CD4-positive, alpha-beta T cell treated with Interferon alpha-2 for 1 hour (primary cell): ENCODE measurements at regions not wholly inside any gene's neighbourhood (a gene's known extent, or its start where the extent isn't known, plus 50 kb on each side); places are given as distances from the start of the nearest gene placed in this dataset.

Experiments used
- DNase-seq, 2 donors: peaks; one replicate each; pipeline ENCODE4 v3.0.0-alpha.2; 2020 to 2022

DNA sequence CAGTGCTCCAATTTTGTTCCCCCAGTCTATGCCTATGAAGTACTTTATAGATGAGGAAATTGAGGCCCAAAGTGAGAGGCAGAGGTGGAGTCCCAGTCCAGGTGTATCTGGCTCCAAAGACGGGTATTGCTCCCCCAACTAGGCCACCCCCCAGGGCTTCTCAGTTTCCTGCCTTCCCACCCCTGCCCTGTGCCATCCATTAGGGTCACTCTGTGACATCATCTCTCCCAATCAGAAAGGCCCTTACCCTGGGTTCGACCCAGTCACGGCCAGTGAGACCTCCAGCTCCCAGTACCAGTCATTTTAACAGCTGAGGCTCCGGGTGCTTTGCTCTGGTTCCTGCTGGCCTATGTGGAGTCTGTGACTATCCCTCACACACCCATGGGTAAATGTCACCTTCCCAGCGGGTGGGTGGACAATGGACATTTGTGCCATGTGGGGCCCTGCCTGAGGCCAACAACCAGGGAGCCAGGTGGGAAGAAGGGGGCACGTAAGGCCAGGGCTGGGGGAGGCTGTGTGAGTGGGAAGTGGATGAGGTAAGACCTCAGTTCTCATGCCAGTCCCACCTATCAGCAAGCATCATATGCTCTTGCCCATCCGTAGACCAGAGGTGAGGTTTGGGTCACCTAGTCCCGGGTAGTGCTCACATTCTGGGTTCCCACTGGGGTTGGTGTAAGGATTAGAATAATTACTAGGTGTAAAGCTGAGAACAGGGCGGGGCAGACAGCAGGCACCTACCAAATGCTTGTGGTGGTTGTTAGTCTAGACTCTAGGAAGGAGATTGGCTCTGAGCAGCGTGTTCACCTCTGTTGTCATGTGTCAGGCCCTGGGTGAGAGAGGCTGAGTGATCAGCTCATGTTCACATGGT, 685.9 kb downstream of the MATN1 start:
- DNase-seq, result no peak

DNA sequence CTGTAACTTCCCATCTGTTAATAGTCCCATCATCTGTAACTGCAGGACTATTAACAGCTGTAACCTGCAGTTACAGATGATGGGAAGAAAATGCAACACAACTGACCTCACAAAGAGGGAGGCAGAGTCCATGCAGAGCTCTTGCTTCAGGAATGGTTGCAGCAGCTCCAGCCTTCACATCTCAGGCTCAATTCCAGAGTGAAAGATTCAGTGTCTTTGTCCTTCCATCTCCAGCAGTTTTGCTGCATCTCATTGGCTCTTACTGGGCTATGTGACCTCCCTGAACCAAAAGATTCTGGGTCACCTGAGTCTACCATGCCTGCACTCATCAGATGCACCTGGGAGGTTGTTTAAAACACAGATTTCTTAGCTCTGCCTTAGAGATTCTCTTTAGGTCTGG, 686.7 kb downstream of the MATN1 start:
- no peak for DNase-seq

DNA sequence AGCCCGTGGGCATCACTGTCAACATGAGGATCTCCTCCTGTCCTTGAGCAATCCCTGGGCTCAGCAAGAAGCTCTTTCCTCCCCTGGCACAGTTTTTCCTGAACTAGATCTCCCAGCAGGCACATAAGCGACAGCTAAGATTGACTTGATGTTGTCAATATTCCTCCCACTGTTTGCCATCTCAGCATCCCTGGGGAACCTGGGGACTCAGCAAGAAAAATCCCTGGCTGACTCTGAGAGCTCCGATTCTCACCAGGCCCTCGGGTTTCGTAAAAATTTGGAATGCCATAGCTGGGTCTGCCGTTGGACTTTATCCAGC, 687.2 kb downstream of the MATN1 start:
- no peak for DNase-seq

DNA sequence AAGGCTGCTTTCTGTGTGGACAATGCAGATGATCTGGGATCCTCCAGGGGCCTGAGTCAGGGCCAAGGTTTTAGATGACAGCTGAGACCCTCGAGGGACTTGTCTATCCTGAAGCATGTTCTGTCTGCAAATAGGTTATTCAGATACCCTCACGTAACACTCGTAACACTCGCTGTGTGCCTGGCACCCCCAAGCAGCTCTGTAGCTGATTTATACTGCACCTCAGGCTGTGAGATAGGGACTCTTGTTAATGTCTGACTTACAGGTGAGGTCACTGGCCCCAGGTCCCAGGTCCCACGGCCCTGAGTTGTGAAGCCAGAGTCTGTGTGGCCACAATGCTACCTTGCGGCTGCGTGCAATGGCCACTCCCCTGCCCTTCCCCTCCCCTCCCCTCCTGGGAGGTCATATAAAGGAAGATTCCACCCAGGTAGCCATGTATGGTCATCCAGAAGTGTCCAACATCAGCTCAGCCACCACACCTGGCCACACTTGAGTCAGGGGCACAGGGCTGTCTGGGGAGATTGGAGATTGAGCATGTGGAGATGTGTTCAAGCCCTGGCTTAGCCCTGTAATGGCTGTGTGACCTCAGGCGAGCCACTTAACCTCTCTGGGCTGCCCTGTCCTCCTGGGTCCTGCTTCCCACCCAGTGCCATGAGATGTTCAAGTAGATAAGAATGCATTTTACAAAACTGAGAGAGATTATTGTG, 687.7 kb downstream of the MATN1 start:
- no peak for DNase-seq

DNA sequence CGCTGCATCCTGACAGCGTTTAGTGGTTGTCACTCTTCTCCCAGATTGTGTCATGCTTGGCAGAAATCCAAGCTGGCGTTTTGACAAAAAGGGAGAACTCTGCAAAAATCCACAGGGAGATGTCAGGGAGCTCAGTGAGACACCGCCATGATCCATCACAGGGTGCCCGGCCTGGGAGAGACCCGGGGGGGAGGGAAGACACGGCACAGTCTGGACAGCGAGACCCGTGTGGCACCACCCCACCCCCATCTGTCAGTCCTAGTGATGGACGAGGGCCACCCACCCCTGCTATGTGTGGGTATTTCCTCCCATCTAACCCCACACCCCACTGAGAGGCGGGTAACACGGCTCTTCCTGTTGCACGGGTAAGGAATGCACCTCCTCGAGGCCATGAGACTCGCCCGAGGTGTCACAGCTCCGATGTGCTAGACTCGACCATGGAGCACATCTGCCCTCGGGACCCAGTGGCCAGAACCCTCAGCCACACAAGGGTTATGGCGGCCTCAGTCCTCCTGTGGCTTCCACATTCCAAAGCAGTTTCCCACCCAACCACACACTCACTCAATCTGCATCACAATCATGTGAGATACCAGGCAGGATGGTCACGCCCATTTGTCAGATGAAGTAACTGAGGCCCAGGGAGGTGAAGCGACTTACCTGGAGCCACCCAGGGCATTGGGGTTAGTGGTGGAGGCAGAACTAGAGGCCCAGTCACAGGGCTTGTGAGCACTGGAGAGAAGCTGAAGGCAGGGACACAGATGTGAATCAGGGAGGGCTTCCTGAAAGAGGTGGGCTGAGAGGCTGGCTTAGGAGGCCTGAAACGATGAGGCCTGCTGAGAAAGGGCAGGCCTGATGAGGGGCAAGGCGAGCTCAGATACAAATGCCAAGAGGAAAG, 688.5 kb downstream of the MATN1 start:
- no peak for DNase-seq

DNA sequence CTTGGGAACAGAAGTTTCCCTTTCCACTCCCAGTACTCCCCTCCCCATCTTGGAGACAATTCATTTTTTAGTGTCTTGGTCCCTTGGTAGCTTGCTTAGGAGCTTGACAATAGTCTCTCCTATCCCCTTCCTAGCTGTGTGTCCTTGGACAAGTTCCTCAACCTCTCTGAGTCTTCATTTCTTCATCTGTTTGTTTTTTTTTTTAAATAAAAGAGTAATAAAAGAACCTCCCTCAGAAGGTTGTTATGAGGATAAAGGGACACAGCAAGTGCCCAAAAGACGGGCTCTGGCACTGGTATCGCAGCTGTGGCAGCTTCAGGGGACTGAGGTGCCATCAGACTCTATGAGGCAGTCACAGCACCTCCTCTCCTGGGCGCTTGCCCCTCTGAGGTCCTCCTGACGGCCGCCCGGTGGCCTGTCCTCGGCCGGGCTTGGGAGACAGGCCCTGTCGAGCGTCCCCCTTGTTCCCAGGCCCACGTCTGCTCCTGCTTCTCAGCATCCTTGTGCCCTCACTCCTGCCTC, 689.2 kb downstream of the MATN1 start:
- DNase-seq, result no peak

DNA sequence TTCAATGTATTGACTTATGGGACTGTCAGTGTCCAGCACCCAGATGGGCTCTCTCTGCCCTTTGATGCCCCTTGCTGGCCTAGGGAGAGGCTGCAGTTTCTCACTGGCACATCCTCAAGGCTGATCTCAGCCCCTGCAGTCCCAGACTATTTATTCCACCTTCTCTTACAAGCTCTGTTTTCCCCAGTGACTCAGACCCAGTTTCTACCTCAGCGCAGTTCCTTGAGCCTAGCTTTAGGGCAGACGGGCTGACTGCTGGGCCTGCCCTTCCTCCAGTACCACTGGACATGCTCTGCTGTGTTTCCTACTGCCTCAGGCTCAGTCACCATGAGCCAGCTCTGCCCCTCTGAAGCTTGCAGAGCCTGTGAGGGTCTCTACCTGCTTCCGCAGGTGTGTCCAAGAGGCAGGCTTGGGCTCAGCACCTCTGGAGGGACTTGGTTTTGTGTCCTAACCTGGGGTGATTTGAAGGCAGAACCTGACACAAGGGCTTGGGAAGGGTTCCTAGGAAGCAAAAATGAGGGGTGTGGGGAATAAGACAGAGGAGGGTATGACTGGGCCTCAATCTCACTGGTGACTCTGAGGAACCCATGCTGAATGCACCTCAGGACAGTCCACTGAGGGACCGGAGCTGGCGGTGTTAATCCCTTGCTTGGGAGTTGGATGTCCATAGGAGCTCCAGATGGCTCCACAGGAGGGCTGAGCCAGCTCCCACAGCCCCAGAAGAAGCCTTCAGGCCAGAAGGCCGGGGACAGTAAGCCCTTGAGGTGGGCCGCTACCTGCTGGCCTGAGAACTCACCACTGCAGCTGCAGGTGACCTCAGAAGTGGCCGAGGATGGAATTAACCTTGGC, 689.9 kb downstream of the MATN1 start:
- DNase-seq, result no peak

DNA sequence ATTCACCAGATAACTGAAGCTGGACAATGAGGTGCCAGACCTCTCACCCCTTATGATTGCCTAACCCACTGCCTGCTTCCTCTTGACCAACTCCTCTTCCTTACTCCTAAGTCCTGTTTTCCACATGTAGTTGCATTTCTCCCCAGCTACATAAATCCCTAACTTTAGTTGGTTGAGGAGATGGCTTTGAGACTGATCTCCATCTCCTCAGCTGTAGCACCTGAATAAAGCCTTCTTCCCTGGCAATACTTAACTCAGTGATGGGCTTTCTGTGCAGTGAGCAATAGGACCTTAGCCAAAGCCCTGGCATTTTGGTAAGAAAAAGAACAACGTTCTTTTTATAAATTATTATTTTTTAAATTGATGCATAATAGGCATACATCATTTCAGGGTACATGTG, 691.1 kb downstream of the MATN1 start:
- no peak for DNase-seq

DNA sequence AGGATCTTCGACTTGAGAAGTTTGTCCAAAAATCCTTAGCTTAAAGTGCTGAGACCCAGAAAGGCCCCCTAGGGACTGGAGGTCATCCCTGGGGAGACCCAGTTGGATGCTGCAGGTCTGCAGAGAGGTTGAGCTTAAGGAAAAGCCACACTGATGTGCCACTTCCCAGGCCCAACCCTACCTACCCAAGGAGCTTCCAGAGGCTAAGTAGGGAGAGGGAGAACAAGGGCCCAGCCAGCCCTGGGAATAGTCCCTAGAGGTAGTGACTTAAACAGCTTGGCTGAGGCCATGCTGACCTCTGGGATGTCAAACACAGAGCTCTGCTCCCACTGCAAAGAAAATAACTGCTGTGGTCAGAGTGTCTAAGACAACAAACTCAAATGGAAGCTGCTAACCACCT, 693.7 kb downstream of the MATN1 start:
- no peak for DNase-seq

DNA sequence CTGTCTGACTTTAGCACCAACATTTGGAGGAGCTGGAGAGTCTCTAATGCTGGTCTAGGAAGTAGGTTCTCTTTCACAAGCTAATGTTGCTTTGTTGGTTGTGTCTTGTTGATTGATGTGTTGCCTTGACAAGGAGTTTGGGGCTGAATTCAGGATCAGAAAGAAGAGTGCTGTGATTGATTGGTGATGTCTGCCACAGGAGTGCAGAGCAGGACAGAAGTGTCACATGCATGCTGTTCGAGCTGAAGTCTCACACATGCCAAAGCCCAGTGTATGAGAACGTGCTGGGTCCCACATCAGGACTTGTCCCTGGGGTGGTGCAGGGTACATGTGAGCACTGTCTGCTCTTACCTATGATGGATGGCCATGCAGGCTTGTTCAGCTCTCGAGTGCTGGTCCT, 694.4 kb downstream of the MATN1 start:
- no peak for DNase-seq

DNA sequence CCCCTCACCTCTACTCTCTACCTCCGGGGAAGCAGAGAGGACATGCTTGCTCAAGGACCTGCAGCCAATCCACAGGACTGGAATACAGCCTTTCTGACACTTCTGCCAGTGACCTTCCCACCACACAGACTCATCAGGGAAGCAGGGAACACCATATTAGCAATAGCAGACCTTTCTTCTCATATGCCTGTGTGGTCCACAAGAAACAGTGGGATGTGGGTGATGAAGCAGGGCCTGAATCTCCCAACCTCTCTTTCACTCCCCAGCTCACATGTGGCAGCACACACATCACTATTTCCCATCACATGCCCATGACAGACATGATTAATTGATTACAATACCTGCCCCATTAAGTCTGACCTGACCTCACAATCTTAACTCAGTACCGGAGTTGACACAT, 695.1 kb downstream of the MATN1 start:
- DNase-seq, result no peak

DNA sequence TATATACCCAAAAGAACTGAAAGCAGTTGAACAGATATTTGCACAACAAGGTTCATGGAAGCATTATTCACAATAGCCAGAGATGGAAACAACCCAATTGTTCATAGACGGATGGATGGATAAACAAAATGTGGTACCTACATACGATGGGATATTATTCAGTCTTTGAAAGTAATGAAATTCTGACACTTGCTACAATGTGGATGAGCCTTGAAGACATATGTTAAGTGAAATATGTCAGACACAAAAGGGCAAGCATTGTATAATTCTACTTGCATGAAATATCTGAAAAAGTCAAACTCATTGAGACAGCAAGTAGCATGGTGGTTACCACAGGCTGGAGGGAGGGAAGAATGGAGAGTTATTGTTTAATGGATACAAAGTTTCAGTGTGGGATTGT, 696.1 kb downstream of the MATN1 start:
- no peak for DNase-seq

DNA sequence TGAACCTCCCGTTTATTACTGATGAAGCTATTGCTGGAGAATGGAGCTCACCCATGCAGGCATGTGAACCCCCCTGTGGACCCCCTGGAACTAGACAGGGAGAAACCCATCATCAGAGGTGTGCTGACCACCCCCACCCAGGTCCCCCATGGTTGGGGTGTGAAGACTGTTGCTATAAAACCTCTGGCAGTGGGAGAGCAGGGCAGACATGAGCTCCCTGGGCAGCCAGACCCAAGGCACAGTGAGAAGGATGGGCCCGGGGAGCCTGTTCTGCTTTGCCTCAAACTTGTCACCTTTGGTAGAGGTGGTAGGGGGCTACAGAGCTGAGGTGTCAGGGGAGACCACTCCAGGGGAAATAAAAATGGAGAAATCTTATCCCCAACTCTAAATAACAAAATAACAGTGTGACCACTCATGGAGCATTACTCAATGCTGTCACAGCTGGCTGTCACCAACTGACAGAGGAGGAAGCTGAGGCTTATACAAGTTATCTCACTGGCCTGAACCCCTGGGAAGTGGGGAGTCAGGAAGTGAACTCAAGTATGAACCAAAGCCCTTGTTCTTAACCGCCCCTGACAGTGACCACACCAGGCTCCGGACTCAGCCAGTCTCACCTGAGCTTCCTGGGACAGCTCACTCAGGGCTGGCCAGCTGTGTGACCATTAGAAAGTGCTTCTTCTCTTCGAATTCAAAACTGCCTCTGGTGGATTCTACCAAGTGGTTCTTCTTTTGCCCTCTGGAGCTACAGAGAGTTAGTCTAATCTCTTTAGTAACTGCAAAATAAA, 698.8 kb downstream of the MATN1 start:
- no peak for DNase-seq

DNA sequence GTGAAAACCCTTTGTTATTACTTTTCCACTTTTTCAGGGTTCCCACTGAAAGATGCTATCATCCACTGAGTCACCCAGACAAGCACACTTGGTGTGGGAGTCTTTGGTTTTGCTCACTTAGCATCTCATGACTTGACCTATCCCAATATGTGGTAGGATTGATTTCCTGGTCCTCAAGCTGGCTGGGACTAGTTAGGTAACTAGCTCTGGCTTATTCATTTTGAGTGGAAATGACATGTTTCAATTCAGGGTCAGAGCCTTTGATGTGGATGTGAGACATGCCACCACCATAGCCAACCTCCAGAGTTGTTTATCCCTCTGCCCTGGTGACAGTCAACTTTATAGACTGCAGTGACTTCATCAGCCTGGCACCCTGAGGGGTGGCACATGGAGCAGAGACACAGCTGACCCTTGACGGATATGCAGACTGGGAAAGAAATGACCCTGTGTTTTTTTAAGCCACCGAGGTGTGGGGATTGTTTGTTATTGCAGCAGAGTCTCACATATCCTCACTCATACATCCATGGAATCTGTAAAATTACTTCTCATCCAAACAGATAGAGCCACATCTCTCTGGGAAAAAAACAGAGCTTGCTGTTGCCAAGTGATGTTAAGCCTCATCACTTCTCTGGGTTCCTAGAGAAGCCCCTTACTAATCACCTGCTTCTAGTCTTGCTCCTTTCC, 699.9 kb downstream of the MATN1 start:
- DNase-seq, result no peak

DNA sequence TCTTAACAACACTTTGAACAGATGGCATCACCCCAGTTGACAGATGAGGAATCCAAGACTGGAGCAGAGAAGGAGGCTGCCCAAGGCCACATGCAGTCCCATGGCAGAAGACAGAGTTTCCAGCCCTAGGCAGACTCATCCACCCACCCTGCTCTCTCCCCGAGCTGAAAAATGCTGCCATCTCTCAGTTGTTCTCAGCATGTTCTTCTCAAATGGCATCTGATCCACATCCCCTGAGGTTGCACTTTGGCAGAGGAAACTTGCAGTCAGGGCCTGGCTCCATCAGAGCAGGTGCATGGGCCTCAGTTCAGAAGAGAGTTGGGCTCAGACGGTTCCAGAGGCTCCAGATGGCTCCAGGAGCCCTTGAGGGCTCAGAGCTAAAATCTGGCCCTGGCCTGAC, 709.4 kb downstream of the MATN1 start:
- no peak for DNase-seq

DNA sequence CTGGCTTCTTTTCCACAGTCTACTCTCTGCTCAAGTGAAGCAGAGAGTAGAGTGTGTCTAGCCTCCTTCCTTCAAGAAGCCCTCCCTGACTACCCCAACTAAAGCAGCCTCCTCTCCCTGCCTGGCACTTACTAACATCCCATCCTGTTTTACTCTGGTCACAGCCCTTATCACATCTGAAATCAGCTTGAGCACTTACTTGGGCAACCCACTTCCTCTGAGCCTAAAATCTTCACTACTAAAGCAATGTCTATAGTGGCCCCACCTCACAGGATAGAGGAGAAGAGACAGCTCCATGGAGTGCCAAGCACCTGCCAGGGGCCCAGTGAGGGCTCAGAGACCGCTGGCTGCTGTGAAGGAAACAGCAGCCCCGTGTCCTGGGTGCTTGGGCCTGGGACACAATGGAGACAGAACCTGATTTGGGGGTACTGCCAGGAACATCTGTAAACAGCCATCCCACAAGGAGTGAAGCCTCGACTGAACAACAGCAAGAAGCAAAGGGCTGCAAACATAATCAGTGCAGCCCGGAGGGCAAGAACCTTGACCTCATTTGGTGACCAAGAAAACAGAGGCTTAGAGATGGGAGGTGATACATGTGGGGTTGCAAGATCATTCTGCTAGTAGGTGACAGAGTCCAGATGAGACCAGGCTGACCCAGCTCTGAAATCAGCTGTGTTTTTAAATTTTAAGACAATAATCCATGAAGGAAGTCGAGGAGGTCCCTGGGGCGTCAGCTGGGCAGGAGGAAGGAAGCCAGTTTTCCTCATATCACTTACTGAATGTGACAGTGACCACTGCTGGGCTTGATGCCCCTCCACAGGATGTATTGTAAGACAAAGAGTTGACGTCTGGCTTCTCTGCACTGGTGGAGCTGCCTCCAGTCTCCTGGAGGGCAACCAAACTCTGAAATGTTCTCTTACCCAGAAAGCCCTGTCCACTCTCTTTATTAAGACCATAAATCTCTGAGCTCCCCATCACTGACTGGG, 710.6 kb downstream of the MATN1 start:
- DNase-seq, result no peak

DNA sequence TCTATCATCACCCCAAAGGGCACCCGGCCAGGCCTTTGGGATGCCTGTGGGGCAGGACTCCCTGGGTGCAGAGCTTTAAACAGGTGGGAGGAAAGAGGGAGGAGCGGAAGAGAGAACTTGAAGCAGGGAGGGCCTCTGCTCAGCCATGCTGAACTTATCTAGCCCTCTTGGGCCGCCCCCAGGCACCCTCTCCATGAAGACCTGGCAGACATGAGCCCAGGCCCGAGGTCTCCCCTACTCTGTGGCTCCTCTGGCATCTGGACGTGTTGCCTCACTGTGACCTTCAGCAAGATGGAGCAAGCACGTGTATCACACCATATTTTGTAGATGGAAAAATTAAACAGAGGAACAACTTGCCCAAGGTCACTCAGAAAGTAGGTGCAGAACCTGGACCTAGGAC, 711.4 kb downstream of the MATN1 start:
- no peak for DNase-seq

DNA sequence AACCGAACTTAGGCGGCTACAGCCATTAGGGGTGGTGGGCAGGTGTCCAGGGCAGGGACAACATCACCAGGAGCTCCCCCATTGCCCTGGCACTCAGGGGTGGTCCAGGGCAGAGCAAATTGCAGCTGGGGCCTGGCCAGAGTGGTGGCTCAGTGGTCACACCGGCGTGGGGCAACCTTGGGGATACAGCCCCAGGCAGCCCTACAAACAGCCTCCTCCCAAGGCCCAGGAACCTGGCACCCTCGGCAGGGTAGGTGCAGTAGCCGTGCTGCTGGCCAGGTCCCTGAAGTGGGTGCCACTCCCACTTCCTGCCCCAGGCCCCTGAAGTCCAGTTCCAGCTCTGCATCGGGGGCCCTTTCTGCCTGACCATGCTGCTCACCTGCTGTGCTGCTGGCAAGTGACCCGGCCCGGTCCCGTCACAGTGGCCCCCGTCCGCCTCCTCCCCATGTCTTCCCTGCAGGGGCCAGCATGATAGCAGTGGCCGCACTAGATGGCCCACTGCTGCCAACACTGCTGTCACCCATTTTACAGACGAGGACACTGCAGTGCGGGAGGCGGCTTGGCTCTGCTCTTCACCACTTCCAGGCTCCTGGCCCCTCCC, 712.8 kb downstream of the MATN1 start:
- DNase-seq, result no peak

DNA sequence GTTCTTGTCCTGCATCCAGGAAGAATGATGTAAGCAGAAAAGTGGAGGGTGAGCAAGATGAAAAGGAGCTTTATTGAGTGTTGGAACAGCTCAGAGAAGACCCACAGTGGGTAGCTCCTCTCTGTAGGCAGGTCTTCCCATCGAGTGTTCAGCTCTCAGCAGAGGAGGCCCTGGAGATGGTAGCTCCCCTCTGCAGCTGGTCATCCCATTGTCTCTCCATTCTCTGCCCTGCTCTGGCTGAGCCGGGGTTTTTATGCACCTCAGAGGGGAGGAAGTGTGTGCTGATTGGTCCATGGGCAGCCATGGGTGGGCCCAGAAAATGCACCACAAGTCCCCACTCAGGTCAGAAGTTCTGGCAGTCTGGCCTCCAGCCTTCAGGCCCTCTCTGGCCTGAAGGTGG, 713.7 kb downstream of the MATN1 start:
- no peak for DNase-seq
